ENCODE measurements at regions not wholly inside any gene's neighbourhood (a gene's known extent, or its start where the extent isn't known, plus 50 kb on each side); places are given as distances from the start of the nearest gene placed in this dataset.

- Histone ChIP-seq H3K36me3 (ENCODE audit: control insufficient read depth in 2 of 2, extremely low read depth in 1 of 2, insufficient read depth in 2 of 2, low read length in 2 of 2) (no peaks in the 10 kb centered on the region), H3K9ac (replicated peaks; ENCODE audit: extremely low read depth, insufficient read depth, low read length) (no peak overlapping the region), H3K27ac (ENCODE audit: insufficient read depth, low read depth, low read length) (no peak overlapping the region), H3K4me1 (ENCODE audit: control insufficient read depth, extremely low read depth, insufficient read depth, low read length) (no peaks in the 10 kb centered on the region), H3K27me3 (ENCODE audit: control insufficient read depth in 2 of 2, insufficient read depth in 2 of 2, low read length in 2 of 2) (peaks cover 23 to 33% of the 10 kb centered on the region in 2 experiments), H2AFZ (ENCODE audit: low read depth, low read length) (no peak overlapping the region), H3K4me2 (ENCODE audit: insufficient read depth, low read length) (no peak overlapping the region), H3K4me3 (replicated peaks in 1 of 3; ENCODE audit: insufficient read depth in 1 of 3, low read depth in 1 of 3, low read length in 3 of 3) (no peak overlapping the region), H4K20me1 (replicated peaks; ENCODE audit: control insufficient read depth, extremely low read depth, insufficient read depth, low read length) (no peaks in the 10 kb centered on the region), H3K79me2 (ENCODE audit: control insufficient read depth, insufficient read depth, low read length) (no peaks in the 10 kb centered on the region), H3K9me1 (replicated peaks; ENCODE audit: control insufficient read depth, extremely low read depth, insufficient read depth, low read length) (no peaks in the 10 kb centered on the region), H3K9me3 (replicated peaks; ENCODE audit: control insufficient read depth, insufficient read depth, low read length) (no peaks in the 10 kb centered on the region)
- no peak for TF ChIP-seq MAX (IDR thresholded peaks at IDR 0.05; ENCODE audit: insufficient read depth, insufficient read length)
- FAIRE-seq (no peak), DNase-seq (ENCODE audit: low read depth, low spot score) (no peak)
- BruUV-seq (replicated peaks), result no TSS peak
- ChIA-PET POLR2A (no interaction called here), CTCF (no interaction called here)
- intact Hi-C loops (cut with micrococcal nuclease) (no loop called here), dilution Hi-C loops (cut with MboI; ENCODE audit: extremely low pct_ligation_motif_present, low sequenced_read_pairs) (no loop called here)
Measured at GRCh38 chr3:10709110-10709781, 106.8 kb upstream of the SLC6A11 start.

GRCh38 chr3:10712121-10712520 lies 103.9 kb upstream of the SLC6A11 start:
- no peak for FAIRE-seq
- CTCF ChIA-PET, result no interaction called here

More at GRCh38 chr3:10712121-10712520, 103.9 kb upstream of the SLC6A11 start:
- TF ChIP-seq POLR2A (IDR thresholded peaks at IDR 0.05; ENCODE audit: low read depth, low read length) (no peak), MYC (IDR thresholded peaks at IDR 0.05; ENCODE audit: low read depth, low read length) (no peak), POLR2AphosphoS5 (IDR thresholded peaks at IDR 0.05; ENCODE audit: insufficient read depth, low read depth, low read length) (no peak), EZH2 (IDR thresholded peaks at IDR 0.05; ENCODE audit: borderline replicate concordance, low read depth, low read length, severe bottlenecking) (no peak), GATA2 (IDR thresholded peaks at IDR 0.05; ENCODE audit: insufficient read depth, insufficient read length, low read depth, low read length) (no peak), FOS (IDR thresholded peaks at IDR 0.05; ENCODE audit: borderline replicate concordance, insufficient read depth, low read length) (no peak), MAX (IDR thresholded peaks at IDR 0.05; ENCODE audit: insufficient read depth, insufficient read length) (no peak), CTCF (IDR thresholded peaks at IDR 0.05; ENCODE audit: extremely low read depth in 1 of 2, insufficient read depth in 1 of 2, low read depth in 1 of 2, low read length in 2 of 2) (no peak), JUN (IDR thresholded peaks at IDR 0.05; ENCODE audit: borderline replicate concordance, insufficient read depth, insufficient read length, low read depth) (no peak)
- no peak for DNase-seq (ENCODE audit: low read depth, low spot score)
- intact Hi-C loops (cut with micrococcal nuclease) (no loop called here), dilution Hi-C loops (cut with MboI; ENCODE audit: extremely low pct_ligation_motif_present, low sequenced_read_pairs) (no loop called here)
- no peaks in the 10 kb centered on the region for H3K79me2 ChIP-seq (ENCODE audit: control insufficient read depth, insufficient read depth, low read length)
- H4K20me1 ChIP-seq (replicated peaks; ENCODE audit: control insufficient read depth, extremely low read depth, insufficient read depth, low read length), result no peaks in the 10 kb centered on the region
- H3K9me1 ChIP-seq (replicated peaks; ENCODE audit: control insufficient read depth, extremely low read depth, insufficient read depth, low read length), result no peaks in the 10 kb centered on the region
- no TSS peak for BruUV-seq (replicated peaks)
- no peaks in the 10 kb centered on the region for H3K4me1 ChIP-seq (ENCODE audit: control insufficient read depth, extremely low read depth, insufficient read depth, low read length)
- H3K9ac ChIP-seq (replicated peaks; ENCODE audit: extremely low read depth, insufficient read depth, low read length), result no peak overlapping the region
- no peak overlapping the region for H3K27ac ChIP-seq (ENCODE audit: insufficient read depth, low read depth, low read length)
- H3K36me3 ChIP-seq (ENCODE audit: control insufficient read depth in 2 of 2, extremely low read depth in 1 of 2, insufficient read depth in 2 of 2, low read length in 2 of 2), result no peaks in the 10 kb centered on the region
- no peak overlapping the region for H3K4me2 ChIP-seq (ENCODE audit: insufficient read depth, low read length)
- H3K4me3 ChIP-seq (replicated peaks in 1 of 3; ENCODE audit: insufficient read depth in 1 of 3, low read depth in 1 of 3, low read length in 3 of 3), result no peak overlapping the region
- POLR2A ChIA-PET, result no interaction called here
- no peaks in the 10 kb centered on the region for H3K9me3 ChIP-seq (replicated peaks; ENCODE audit: control insufficient read depth, insufficient read depth, low read length)
- H2AFZ ChIP-seq (ENCODE audit: low read depth, low read length), result no peak overlapping the region
- H3K27me3 ChIP-seq (ENCODE audit: control insufficient read depth in 2 of 2, insufficient read depth in 2 of 2, low read length in 2 of 2), result peaks cover 15 to 17% of the 10 kb centered on the region in 2 experiments
